Activated CD8-positive, alpha-beta memory T cell treated with anti-CD3 and anti-CD28 coated beads for 48 hours (primary cell): ENCODE measurements at regions not wholly inside any gene's neighbourhood (a gene's known extent, or its start where the extent isn't known, plus 50 kb on each side); places are given as distances from the start of the nearest gene placed in this dataset.
A peak's percentile ranks its signal among the peaks of the same experiment; 100 is the strongest.
"Not testable (repeated sequence)": the region's sequence is repeated elsewhere in the genome, so short reads cannot be mapped to it uniquely, and the experiment has no call there.

Experiments used
- DNase-seq, 3 experiments: peaks; one replicate each; pipeline ENCODE4 v3.0.0-alpha.2; 2020; ENCODE audit warnings: low read depth in 2 of 3, low spot score in 2 of 3

DNA sequence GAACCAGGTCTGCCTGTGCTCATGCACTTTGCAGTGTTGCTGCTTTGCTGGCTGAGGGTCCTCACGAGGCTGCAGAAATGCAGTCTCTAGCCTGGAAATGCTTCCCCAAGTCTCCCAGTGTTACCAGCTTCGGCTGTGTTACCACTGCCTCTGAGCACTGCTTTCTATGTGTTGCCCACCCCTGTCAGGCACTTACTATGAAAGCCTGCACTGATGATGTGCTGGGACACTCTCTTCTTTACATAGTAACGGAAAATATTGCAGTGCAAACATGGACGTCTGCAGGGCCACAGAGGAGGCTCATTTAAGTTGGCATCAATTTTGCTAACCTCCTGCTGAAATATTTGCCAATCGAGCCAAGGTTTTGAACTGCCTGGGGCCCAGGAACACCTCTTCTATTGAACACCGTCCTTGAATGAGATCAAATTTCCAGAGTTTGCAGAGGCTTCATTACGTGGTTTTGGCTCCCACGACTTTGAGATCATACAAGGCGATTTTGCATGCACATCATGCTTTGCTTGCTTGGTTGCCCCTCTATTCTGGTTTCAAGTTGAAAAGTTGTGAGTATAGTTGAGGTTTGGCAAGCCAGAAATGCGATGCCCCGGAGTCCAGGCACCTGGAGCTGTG, 404.7 kb upstream of the PODXL start:
- no peak for DNase-seq

DNA sequence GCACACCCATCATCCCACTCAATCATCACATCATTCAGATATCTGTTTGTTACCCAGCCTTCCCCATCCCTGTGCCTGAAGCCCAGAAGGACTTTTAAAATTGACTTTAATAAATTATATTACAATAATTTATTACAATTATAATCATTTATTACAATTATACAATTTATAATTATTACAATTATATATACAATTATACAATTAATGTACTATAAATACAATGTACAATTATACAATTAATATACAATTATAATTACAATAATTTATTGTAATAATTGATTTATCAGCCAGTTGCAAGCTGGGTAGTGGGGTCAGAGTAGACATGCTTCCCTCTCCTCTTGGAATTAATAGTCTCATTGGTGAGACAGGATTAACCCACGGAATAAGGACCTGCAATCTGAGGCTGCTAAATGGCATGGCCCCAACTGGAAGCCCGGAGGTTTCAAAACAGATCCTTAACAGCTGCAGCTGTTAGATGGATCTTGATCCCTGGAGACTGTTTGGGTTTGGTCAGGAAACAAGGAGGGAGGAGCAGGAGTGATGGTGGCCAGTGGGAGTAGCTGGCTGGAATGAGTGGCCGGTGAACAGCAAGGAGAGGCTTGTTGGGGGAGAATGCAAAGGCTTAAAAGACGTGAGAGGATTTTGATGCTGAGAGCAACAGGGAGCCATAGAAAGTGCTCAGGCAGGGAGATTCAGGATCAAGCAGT, 402.8 kb upstream of the PODXL start:
- no peak for DNase-seq

DNA sequence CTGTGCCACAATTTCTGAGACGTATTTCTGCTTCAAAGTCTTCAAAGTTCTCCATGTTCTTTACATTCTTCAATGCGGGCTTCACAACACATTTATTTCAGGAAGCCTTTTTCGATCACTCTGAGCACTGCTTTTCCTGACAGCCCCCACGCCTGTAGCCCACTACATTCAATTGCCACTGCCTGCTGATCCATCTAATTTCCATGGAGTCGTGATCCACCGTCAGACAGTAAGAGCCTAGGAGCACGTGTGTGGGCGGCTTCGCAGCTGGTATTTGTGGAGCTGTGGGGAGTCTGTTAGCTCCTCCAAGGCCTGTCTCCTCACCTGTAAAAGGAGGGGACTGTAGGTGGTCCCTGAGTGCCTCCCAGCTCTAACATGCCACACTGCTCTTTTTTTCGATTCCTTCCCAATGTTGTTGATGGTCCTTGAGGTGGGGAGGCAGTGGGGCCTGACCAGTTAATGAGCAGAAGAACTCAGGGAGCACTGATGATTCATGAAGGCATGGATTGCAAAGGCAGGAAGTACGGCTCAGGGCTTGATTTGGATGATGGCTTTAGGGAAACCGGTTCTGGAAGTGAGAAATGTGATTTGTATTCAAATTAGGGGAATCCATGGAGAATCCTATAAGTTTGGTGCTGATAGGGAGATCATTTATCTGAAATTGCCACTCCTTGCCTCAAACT, 401.1 kb upstream of the PODXL start:
- DNase-seq: no peak

DNA sequence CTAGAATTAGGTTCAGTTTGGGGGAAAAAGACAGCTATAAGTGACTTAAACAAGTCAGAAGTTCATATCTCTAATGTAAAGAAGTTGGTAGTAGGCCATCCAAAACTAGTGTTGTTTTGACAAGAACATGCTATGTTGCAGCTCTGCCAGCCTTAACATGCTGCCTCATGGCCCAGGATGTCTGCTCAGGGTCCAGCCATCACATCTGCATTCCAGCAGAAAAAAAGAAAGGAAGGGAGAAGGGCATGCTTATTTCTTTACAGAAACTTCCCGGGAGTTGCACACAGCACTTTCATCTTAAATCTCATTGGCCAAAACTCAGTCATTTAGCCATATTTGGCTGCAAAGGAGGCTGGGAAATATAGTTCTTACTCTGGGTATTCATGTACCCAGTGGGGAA, 400.4 kb upstream of the PODXL start:
- DNase-seq: no peak

DNA sequence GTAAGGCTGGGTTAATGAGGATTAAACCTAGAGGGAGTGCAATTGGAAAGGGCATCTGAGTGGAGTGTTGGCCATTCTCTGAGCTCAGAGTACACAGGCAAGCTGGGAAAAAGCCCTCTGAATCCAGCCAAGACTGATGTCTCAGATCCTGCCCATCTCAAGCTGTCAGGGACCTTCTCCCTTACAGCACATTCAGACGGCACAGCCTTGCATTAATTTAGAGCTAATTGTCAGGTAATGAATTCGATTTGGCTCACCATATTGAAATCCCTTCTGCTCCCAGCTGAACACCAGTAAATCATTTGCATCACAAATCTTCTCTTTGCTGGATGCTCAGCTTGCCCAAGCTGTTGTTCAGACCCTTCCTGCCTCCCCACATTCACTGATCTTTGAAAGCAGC, 399.3 kb upstream of the PODXL start:
- no peak for DNase-seq

DNA sequence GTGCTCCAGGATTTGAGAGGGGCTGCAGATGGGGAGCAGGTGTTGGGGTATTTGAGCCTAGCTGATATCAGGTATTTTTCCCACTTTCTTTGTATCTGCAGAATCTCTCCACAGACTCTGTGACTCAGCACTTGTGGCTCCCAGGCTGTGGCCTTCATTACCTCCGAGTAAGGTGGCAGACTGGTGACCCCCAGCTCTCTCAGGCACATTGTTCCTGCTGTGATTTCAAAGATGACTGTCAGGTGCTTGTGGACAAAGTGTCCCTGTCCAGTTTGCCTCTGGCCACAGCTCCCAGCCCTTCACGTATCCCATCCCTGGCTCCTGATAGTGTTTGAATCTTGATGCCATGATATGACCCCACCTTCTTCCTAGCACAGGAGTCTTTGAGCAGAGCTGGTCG, 396.8 kb upstream of the PODXL start:
- no peak for DNase-seq

DNA sequence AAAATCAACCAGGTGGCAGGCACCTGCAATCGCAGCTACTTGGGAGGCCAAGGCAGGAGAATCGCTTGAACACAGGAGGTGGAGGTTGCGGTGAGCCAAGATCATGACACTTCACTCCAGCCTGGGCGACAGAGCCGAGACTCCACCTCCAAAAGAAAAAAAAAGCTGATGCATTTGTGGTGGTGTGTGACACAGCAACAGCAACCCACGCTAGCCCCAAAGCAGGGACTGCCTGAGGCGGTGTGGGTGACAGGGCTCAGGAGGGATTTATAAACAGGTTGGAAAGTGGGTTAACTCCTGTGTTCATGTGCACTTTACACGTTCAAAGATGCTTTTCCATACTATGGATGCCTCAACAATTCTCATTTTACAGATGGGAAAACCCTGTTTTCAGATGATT, 395.9 kb upstream of the PODXL start:
- DNase-seq: no peak

DNA sequence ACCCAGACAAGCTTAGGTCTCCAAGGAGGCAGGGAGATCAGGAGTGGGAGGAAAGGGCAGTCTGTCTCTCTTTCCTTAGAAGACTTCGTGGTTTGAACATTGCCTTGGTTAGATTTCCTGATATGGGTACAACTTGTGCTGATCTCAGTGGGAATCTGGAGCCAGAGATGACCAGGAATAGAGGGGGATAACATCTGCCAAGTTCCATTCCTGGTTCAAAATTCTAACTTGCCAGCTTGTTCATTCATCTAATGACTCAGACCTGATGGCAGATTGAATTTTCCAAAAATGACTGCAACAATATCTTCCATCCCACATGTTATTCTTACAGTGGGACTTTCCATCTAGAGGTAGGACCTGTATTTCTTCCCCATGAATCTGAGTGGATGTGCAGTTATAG, 394.3 kb upstream of the PODXL start:
- no peak for DNase-seq

DNA sequence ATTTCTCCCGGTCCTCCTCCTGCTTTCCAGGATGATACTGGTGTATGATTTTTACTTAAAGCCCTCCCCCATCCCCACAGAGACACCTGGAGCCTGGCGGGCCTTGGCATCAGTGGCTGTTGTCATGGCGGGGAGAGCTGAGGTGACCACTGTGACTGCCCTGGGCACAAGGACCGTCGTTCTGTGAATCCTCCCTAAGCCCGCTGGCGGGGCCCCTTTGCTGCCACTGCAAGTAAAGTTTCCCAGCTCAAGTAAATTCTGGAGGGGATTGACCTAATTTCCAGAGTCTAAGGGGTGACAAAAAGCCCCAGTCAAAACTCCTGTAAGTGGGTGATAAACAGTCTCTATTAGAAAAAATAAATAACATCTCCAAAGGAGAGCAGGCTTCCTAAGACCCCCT, 393.2 kb upstream of the PODXL start:
- no peak for DNase-seq

DNA sequence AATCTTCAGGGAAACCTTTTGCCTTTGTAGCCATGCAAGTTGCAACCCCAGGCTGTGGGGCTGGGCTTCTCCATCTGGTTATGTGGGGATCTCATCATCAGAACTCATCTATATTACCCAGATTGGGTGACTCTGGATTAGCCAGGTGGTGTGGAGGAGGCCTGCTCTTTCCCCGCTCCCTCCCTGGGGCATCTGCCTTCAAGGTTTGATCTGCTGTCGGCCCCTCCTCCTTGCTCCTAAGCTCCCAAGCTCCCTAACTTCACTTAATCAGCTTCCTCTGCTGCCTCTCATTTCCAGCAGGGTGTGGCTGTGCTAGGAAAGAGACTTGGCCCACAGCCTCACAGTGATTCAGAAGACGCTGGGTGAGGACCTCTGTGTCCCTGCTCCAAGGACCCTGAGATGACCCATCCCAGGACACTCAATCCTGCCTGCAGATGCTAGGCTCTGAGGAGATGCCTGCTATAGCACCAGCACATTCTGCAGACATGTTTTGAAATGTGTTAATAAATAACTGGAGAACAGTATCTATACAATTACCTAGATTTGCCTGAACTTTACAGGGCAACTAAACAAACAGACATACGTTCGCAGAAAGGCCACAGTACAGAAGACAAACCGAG, 392.1 kb upstream of the PODXL start:
- DNase-seq: no peak

DNA sequence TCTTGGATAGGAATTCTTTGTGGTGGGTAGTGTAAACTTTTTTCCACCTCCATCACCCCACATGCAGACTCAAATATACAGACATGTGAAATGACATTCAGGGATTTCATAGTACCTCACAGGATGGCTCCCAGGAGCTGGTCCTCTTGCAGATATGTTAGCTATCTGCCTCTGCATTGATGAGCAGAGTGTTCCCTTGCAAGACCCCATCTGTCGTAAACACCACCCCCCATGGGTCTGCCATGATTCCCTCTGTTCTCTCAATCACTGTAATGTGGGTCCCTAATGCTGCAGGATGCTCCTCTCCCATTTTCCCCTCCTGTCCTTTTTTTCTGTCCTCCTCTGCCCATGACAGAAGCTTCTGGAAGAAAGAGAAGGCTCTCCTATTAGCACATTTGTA, 391.2 kb upstream of the PODXL start:
- DNase-seq: no peak

DNA sequence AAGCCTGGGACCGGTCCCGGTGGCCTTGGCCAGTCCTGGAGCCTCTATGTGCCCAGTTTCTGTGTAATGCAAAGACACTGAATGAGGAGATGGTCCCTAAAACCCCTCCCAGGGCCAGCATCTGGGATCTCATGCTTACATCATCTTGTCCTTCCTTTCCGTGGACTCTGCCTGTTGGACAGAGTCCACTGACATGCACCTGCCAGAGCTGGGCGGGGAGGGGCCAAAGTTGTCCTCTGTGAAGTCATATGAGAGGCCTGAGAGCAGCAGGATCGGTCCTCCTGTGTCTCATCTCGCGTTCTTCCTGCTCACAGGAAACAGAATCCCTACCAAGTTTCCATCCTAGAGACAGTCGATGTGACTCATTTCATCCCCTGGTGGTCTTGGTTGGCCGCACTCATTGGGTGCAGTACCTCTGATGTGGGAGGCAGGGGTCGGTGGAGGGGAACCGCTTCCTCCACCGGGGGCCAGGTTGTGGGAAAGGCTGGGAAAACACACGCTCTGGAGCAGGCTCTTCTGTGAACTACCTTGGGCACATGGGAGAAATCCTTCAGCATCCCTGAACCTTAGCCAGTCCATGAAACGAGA, 389.6 kb upstream of the PODXL start:
- no peak for DNase-seq

DNA sequence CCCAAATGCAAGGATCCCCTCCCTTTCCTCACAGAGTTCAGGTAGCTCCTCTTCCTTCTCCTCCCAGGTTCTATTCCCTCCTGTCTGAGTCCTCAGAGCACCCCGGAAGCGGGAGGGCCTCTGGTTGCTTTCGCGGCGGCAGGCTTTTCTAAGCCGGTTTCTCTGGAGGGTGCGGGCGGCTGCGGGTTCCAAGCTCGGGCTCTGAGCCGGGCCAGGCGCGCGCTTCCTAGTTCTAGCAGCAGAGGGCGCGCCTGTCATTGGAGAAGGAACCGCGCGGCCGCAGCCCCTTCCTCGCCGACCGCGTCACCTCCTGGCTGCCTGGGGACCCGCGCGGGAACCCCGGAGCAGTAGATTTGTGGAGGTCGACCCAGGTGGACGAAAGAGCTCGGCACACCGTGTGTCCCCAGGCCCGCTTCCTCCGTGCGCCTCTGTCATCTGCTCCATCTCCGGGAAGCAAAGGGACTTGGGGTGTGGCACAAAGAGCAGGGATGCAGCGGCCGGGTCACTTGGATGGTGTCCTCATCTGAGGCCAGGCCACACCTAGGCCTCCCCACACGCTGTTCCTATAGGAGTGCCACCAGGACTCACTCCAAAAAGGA, 389.0 kb upstream of the PODXL start:
- peak; percentile 18 to 31 (median 18) for DNase-seq

DNA sequence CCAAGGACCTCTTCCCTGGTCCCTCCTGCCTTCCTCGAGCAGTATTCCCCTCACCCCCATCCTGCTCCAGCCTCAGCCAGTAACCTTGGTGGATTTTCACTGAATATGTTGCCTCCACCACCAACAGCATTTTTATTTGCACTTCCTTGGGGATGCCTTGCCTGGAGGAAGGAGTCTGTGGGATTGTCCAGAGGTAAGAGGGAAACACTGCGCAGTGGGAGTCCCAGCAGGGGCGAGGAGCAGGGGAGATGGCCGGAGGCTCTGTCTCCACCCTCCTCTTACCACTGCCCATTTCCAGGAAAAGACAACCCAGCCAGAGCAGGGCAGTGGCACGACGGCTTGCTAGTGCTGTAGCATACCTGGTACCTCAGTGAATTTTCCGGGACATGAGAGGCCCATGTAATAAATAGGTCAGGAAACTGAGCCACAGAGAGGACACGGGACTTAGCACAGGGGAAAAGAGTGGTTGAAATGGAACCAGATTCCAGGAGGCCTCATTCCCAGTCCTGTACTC, 388.2 kb upstream of the PODXL start:
- DNase-seq: no peak

DNA sequence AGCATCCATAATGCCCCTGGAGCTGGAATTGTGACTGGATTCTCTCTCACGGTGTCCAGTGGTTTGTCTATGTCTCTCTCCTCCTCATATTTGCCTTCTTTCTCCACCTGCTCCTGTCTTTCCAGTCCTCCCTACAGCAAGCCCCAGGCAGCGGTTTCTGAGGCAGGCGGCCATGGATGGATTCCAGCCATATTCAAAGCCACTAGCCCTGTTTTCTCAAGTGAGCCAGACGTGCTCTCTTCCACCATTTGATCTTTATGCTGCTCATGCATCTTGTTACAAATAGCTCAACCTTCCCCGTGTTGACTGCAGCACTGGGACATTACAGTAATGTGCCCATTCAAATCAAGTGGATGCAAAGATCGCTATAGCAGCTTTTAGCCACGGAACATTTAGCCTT, 387.2 kb upstream of the PODXL start:
- DNase-seq: no peak

DNA sequence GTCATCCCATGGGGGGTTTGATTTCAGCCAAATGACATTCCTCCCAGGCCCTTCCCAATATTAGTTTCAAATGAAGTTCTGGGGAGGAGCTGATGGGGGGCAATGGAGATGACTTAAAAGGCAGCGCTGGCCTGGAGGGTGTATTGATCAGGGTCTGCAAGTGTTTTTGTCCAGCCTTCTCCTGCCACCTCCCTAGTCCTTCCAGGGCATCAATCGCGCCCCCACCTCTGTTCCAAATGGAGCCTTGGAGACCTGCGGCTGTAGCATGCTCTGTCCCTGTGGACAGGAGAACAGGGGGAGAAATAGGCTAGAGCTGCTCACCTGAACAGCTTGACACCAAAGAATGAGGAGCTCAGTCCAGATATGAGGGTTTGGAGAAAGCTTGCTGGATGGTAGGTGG, 386.8 kb upstream of the PODXL start:
- DNase-seq: no peak

DNA sequence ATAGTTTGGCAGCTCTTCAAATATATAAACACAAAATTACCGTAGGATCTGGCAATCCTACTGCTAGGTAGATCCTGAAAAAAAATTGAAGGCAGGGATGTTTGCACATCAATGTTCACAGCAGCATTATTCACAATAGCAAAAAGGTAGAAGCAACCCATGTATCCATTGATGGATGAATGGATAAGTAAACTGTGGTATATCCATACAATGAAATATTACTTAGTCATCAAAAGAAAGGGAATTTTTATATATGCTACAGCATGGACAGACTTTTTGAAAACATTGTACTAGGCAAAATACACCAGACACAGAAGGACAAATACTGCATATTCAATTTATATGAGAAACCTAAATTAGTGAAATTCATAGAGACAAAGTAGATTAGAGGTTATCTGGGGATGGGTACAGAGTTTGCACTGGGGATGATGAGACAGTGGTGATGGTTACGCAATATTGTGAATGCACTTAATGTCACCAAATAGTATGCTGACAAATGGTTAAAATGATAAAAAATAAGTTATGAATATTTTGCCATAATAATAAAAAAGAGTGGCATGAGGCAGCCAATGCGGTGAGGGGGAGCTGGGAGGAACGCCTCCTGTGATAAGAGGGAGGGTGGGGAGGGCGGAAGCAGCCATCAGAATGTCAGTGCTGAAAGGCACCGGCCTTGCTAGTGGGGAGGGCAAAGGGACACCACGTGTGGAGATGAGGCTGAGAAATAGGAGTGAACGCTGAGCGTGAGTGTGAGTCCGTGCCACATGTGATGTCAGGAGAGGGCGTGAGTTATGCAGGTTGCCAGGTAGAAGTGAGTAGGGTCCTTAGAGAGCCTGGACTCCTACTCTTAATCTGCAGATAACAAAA, 386.1 kb upstream of the PODXL start:
- no peak for DNase-seq

DNA sequence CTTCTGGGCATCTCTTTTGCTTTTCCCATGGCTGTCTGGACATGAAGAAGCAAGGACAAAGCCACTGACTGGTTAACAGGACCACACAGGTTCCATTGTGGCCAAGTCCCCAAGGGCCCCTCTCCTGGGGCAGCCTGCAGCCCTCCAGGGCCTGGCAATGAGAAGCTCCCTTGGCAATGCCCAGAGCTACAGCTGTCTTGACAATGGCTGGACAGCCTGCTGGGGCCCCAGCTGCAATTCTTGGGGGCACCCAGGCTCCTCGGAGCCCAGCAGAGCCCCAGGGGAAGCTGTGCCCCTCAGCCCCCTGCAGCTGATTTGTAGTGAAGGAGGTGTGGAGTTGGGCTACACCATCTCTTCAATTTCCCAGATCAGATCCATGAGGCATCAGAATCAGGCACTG, 384.9 kb upstream of the PODXL start:
- no peak for DNase-seq

DNA sequence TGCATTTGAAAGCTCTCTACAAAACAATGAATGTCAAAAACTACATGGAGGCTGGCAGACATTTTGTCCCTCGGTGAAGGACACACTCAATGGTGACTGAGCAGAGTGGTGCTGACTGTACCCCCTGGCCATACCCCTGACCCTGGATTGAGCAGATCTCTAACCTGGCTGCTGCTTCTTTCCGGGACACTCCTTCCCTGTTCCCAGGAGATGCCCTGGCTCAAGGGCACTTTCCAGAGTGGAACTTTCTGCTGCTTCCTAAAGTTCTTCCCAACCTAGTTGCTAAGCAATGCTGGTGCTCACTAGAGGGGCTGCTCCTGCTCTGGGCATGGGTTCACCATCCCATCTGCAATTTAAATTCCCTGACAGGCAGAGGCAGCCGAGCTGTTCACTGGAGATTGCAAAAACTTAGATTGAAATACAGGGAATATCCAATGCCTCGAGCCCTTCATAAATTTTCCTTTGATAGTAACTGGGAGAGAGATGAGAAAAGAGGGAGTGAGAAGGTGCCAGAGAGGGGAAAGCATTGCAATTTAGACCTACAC, 384.3 kb upstream of the PODXL start:
- no peak for DNase-seq

DNA sequence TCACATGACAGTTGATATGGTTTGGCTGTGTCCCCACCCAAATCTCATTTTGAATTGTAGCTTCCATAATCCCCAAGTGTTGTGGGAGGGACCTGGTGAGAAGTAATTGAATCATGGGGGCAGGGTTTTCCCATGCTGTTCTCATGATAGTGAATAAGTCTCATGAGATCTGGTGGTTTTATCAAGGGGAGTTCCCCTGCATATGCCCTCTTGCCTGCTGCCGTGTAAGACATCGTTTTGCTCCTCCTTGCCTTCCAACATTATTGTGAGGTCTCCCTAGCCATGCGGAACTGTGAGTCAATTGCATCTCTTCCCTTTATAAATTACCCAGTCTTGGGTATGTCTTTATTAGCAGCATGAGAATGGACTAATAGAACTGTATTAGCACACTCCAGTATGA, 382.4 kb upstream of the PODXL start:
- not testable (repeated sequence) for DNase-seq
